K562 (cell line): ENCODE measurements at regions not wholly inside any gene's neighbourhood (a gene's known extent, or its start where the extent isn't known, plus 50 kb on each side); places are given as distances from the start of the nearest gene placed in this dataset.

Source experiments
- ATAC-seq: fragments of 200-7000 bp; cut with Tn5 transposase; 3 replicates; pipeline ENCODE4 v1.9.1; 2020; ENCODE audit warnings: moderate library complexity
- BruUV-seq: library from RNA; stranded (reverse); fragments of 400-500 nt; replicated peaks from 2 replicates; lab custom pipeline; 2021; lab: Mats Ljungman, UMichigan
- CTCF ChIA-PET: fragments of 300-600 bp; formaldehyde crosslinking; extraction: SDS; loops from one replicate; lab custom pipeline; 2021; ENCODE audit warnings: low intra/inter-chr PET ratio; lab: Yijun Ruan, JAX
- POLR2A ChIA-PET: fragments of 300-600, 350-650 bp; sonication (Branson Sonifier 250); formaldehyde crosslinking; extraction: SDS; loops from one replicate; lab custom pipeline; 2021; ENCODE audit warnings: antibody characterized with exemption, inconsistent platforms; lab: Yijun Ruan, JAX
- DNase-seq, 4 experiments: peaks; one replicate each; pipeline versions ENCODE4 v3.0.0 to v3.0.0-alpha.2; 2011 to 2018; ENCODE audit warnings: low spot score in 3 of 4, mixed read lengths in 3 of 4; ENCODE audit errors: extremely low read depth in 1 of 4
- FAIRE-seq: peaks from 2 replicates; lab custom pipeline; 2011; peaks lifted over from hg19 to GRCh38; lab: Jason Lieb, UNC
- H2AFZ ChIP-seq: 2 replicates; pipeline ENCODE4 v1.6.0; 2011; ENCODE audit warnings: low read depth, low read length, control low read depth, inconsistent platforms
- H3K27ac ChIP-seq: fragments of 200-600 bp; 3 replicates; pipeline ENCODE4 v1.8.0; 2011; ENCODE audit warnings: low read depth, mild to moderate bottlenecking, control low read depth, inconsistent platforms, low read length, moderate library complexity, mixed read lengths; ENCODE audit errors: extremely low read depth
- H3K27me3 ChIP-seq, 2 experiments: fragments of 300-600 bp in 1 of 2; 2 replicates in 1 of 2; 3 replicates in 1 of 2; pipeline versions ENCODE4 v1.6.0 to v1.8.0; 2011; ENCODE audit warnings: inconsistent platforms in 2 of 2, low read length in 2 of 2, mild to moderate bottlenecking in 1 of 2, mixed read lengths in 1 of 2, moderate library complexity in 1 of 2; ENCODE audit not compliant: control insufficient read depth in 2 of 2, insufficient read depth in 2 of 2
- H3K36me3 ChIP-seq: fragments of 300-600 bp; 3 replicates; pipeline ENCODE4 v1.8.0; 2011; ENCODE audit warnings: mild to moderate bottlenecking, low read length, inconsistent platforms; ENCODE audit not compliant: control insufficient read depth, insufficient read depth
- H3K4me1 ChIP-seq, 2 experiments: fragments of 200-600 bp in 1 of 2; replicated peaks in 1 of 2; 2 replicates in 1 of 2; 3 replicates in 1 of 2; pipeline versions ENCODE4 v1.5.1 to v1.8.0; 2011; ENCODE audit warnings: inconsistent platforms in 2 of 2, low read length in 2 of 2, mild to moderate bottlenecking in 1 of 2, mixed read lengths in 1 of 2, moderate library complexity in 1 of 2; ENCODE audit not compliant: control insufficient read depth in 2 of 2, insufficient read depth in 2 of 2
- H3K4me2 ChIP-seq: 2 replicates; pipeline ENCODE4 v1.6.1; 2011; ENCODE audit warnings: low read length, control low read depth, inconsistent platforms, mixed read lengths; ENCODE audit not compliant: insufficient read depth
- H3K4me3 ChIP-seq: fragments of 200-600 bp; sonication (generic), shearing (Covaris generic); 2 replicates; pipeline ENCODE4 v1.5.1; 2016; ENCODE audit warnings: control low read depth, inconsistent platforms
- H3K79me2 ChIP-seq: fragments of 200-600 bp; 3 replicates; pipeline ENCODE4 v1.8.0; 2011; ENCODE audit warnings: low read length, inconsistent platforms; ENCODE audit not compliant: control insufficient read depth, insufficient read depth
- H3K9ac ChIP-seq, 2 experiments: 2 replicates each; pipeline versions ENCODE4 v1.6.0 to v1.6.1; 2011; ENCODE audit warnings: low read depth in 2 of 2, low read length in 2 of 2, control low read depth in 1 of 2, inconsistent platforms in 1 of 2, mild to moderate bottlenecking in 1 of 2, mixed read lengths in 1 of 2; ENCODE audit not compliant: insufficient read depth in 1 of 2
- H3K9me1 ChIP-seq: one replicate; pipeline ENCODE4 v1.6.0; 2011; ENCODE audit warnings: inconsistent platforms, mild to moderate bottlenecking, low read length, moderate library complexity; ENCODE audit not compliant: control insufficient read depth, insufficient read depth
- H3K9me3 ChIP-seq: replicated peaks from 2 replicates; pipeline ENCODE4 v1.5.1; 2011; ENCODE audit warnings: low read depth, low read length, inconsistent platforms; ENCODE audit not compliant: control insufficient read depth, insufficient read depth
- H4K20me1 ChIP-seq: replicated peaks from 2 replicates; pipeline ENCODE4 v1.6.1; 2011; ENCODE audit warnings: low read length, inconsistent platforms, mixed read lengths; ENCODE audit not compliant: control insufficient read depth, insufficient read depth
- ARHGAP35 ChIP-seq: fragments of 450-650 bp; IDR thresholded peaks from 2 replicates; pipeline ENCODE4 v1.6.1; 2018; ENCODE audit not compliant: partially characterized antibody
- KDM2B ChIP-seq: fragments of 250-450 bp; sonication (Bioruptor Pico); IDR thresholded peaks from 2 replicates; pipeline ENCODE4 v1.8.0; 2021; ENCODE audit warnings: mild to moderate bottlenecking, moderate library complexity
- MBD1 ChIP-seq: fragments of 250-450 bp; sonication (Bioruptor Pico); IDR thresholded peaks from 2 replicates; pipeline ENCODE4 v1.8.0; 2022; ENCODE audit warnings: inconsistent platforms
- REST ChIP-seq, 2 experiments: fragments of 450-650 bp; formaldehyde crosslinking in 1 of 2; IDR thresholded peaks; 2 replicates each; pipeline versions ENCODE4 v1.4.0 to v1.6.1; 2014 to 2020; ENCODE audit warnings: mild to moderate bottlenecking in 2 of 2, borderline replicate concordance in 1 of 2, low read depth in 1 of 2
- ZNF316 ChIP-seq: fragments of 450-650 bp; IDR thresholded peaks from 2 replicates; pipeline ENCODE4 v1.6.1; 2016
- WGBS: fragments of 100-300 bp; shearing (Covaris generic); methylation state at CpG from one replicate; pipeline ENCODE4 v1.1.6; 2016; ENCODE audit warnings: low coverage, mixed read lengths; ENCODE audit not compliant: insufficient coverage; ENCODE audit errors: missing lambda C conversion rate; 5-methylcytosine and 5-hydroxymethylcytosine counted together
- in situ Hi-C: fragments of 300-500 bp; cut with MboI; formaldehyde crosslinking; loops from 4 replicates; pipeline ENCODE4 v1.15.0; 2018; ENCODE audit warnings: inconsistent platforms, mixed read lengths
- intact Hi-C: fragments of 100-400 bp; cut with micrococcal nuclease; formaldehyde crosslinking; loops from 2 replicates; pipeline ENCODE4 v1.14.2; 2022
- TF ChIP-seq, protein P1 (sequence below): fragments of 250-450 bp; sonication (Bioruptor Pico); IDR thresholded peaks from 2 replicates; pipeline ENCODE4 v1.5.0; 2020; ENCODE audit warnings: mild to moderate bottlenecking, borderline replicate concordance
- TF ChIP-seq, protein P2 (sequence below), 2 experiments: fragments of 200-800 bp in 1 of 2; sonication (Bioruptor generic) in 1 of 2; sonication (generic) in 1 of 2; formaldehyde crosslinking in 1 of 2; IDR thresholded peaks in 1 of 2; conservative IDR thresholded peaks in 1 of 2; 2 replicates each; pipeline versions ENCODE4 v1.5.0 to v1.6.1; 2016 to 2020; ENCODE audit warnings: missing compliant biosample characterization in 1 of 2, missing genetic modification characterization in 1 of 2, missing genetic modification reagents in 1 of 2

- CTCF ChIA-PET = interaction anchor here (2.1 kb wide), 1 partner anchor 396 kb away, joined by 6 read pairs; no protein-coding TSS in a partner anchor
- H3K4me3 ChIP-seq = no peak overlapping the region
- TF ChIP-seq, protein P1, sequence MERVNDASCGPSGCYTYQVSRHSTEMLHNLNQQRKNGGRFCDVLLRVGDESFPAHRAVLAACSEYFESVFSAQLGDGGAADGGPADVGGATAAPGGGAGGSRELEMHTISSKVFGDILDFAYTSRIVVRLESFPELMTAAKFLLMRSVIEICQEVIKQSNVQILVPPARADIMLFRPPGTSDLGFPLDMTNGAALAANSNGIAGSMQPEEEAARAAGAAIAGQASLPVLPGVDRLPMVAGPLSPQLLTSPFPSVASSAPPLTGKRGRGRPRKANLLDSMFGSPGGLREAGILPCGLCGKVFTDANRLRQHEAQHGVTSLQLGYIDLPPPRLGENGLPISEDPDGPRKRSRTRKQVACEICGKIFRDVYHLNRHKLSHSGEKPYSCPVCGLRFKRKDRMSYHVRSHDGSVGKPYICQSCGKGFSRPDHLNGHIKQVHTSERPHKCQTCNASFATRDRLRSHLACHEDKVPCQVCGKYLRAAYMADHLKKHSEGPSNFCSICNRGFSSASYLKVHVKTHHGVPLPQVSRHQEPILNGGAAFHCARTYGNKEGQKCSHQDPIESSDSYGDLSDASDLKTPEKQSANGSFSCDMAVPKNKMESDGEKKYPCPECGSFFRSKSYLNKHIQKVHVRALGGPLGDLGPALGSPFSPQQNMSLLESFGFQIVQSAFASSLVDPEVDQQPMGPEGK = no peak
- no peak for TF ChIP-seq REST (IDR thresholded peaks at IDR 0.05; ENCODE audit: borderline replicate concordance)
- no peak for TF ChIP-seq REST (CRISPR knock-in tag; IDR thresholded peaks at IDR 0.05; ENCODE audit: low read depth)
- TF ChIP-seq MBD1 (CRISPR knock-in tag) = no peak
- TF ChIP-seq ZNF316 = no peak
- no peak for TF ChIP-seq KDM2B
- TF ChIP-seq, protein P2, sequence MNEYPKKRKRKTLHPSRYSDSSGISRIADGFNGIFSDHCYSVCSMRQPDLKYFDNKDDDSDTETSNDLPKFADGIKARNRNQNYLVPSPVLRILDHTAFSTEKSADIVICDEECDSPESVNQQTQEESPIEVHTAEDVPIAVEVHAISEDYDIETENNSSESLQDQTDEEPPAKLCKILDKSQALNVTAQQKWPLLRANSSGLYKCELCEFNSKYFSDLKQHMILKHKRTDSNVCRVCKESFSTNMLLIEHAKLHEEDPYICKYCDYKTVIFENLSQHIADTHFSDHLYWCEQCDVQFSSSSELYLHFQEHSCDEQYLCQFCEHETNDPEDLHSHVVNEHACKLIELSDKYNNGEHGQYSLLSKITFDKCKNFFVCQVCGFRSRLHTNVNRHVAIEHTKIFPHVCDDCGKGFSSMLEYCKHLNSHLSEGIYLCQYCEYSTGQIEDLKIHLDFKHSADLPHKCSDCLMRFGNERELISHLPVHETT (CRISPR knock-in tag; conservative IDR thresholded peaks at IDR 0.05 in 1 of 2, IDR thresholded peaks at IDR 0.05 in 1 of 2) = no peak
- TF ChIP-seq ARHGAP35 = no peak
Measured at GRCh38 chr10:15428681-15429080, 57.6 kb upstream of the FAM171A1 start.

More at GRCh38 chr10:15428681-15429080, 57.6 kb upstream of the FAM171A1 start:
- WGBS = 25% methylated on average over 2 of the region's 2 CpGs
- H3K27ac ChIP-seq = no peak overlapping the region
- no peak overlapping the region for H3K9ac ChIP-seq
- H2AFZ ChIP-seq = no peak overlapping the region
- H4K20me1 ChIP-seq = no peaks in the 10 kb centered on the region
- ATAC-seq (no peak), DNase-seq (no peak), FAIRE-seq (no peak)
- intact Hi-C loops = no loop called here
- H3K36me3 ChIP-seq = no peaks in the 10 kb centered on the region
- no peak overlapping the region for H3K4me2 ChIP-seq
- H3K4me1 ChIP-seq = peaks cover 0 to 6% of the 10 kb centered on the region in 2 experiments; a peak in 2 of 5 replicates
- no peaks in the 10 kb centered on the region for H3K9me3 ChIP-seq
- H3K9me1 ChIP-seq = no peaks in the 10 kb centered on the region
- BruUV-seq = no TSS peak
- no peaks in the 10 kb centered on the region for H3K27me3 ChIP-seq
- in situ Hi-C loops = loop anchor here (25.0 kb wide), 1 partner anchor 1359 kb away; no protein-coding TSS in a partner anchor
- no peaks in the 10 kb centered on the region for H3K79me2 ChIP-seq
- POLR2A ChIA-PET = no interaction called here
